ENCODE measurements at regions not wholly inside any gene's neighbourhood (a gene's known extent, or its start where the extent isn't known, plus 50 kb on each side); places are given as distances from the start of the nearest gene placed in this dataset.

GRCh38 chr21:14630556-14631069, 84.5 kb upstream of the SAMSN1 start:
- no peak for TF ChIP-seq CTCF (IDR thresholded peaks at IDR 0.05)
- no peak for TF ChIP-seq POLR2A (IDR thresholded peaks at IDR 0.05)
- TF ChIP-seq POLR2AphosphoS5 (IDR thresholded peaks at IDR 0.05) = no peak
- no peak for TF ChIP-seq EP300 (IDR thresholded peaks at IDR 0.05; ENCODE audit: low read depth)
